Right lobe of liver (tissue), 6 donors: ENCODE measurements at regions not wholly inside any gene's neighbourhood (a gene's known extent, or its start where the extent isn't known, plus 50 kb on each side); places are given as distances from the start of the nearest gene placed in this dataset.

Source experiments
- ATAC-seq, 4 donors: fragments of 200-7000 bp; cut with Tn5 transposase; one replicate each; pipeline ENCODE4 v1.9.1; 2020; ENCODE audit warnings: mild to moderate bottlenecking in 4 of 4, moderate library complexity in 4 of 4
- DNase-seq, 3 donors: peaks; one replicate each; pipeline ENCODE4 v3.0.0-alpha.2; 2020
- H3K27ac ChIP-seq, 3 donors: fragments of 200-600 bp; one replicate each; pipeline ENCODE4 v1.8.0; 2022
- H3K27me3 ChIP-seq, 2 donors: fragments of 200-600 bp; one replicate each; pipeline ENCODE4 v1.8.0; 2022
- H3K36me3 ChIP-seq, 4 donors: fragments of 200-600 bp; sonication (generic) in 1 of 4; one replicate each; pipeline versions ENCODE4 v1.5.1 to v1.8.0; 2017 to 2022; ENCODE audit warnings: control low read depth in 1 of 4
- H3K4me1 ChIP-seq, 4 donors: fragments of 200-600 bp; sonication (generic) in 1 of 4; one replicate each; pipeline versions ENCODE4 v1.5.1 to v1.8.0; 2017 to 2022; ENCODE audit warnings: control low read depth in 1 of 4
- H3K4me3 ChIP-seq, 3 donors: fragments of 200-600 bp; one replicate each; pipeline ENCODE4 v1.8.0; 2022
- H3K9me3 ChIP-seq, 4 donors: fragments of 200-600 bp; sonication (generic) in 1 of 4; one replicate each; pipeline versions ENCODE4 v1.5.1 to v1.8.0; 2017 to 2022; ENCODE audit warnings: control low read depth in 1 of 4
- POLR2A ChIP-seq: fragments of 450-650 bp; IDR thresholded peaks from one replicate; pipeline ENCODE4 v1.6.1; 2017; ENCODE audit warnings: antibody characterized with exemption, mild to moderate bottlenecking
- WGBS: methylation state at CpG from one replicate; pipeline ENCODE4 v1.1.6; 2018; ENCODE audit warnings: low coverage, low lambda C conversion rate; ENCODE audit not compliant: insufficient coverage; ENCODE audit errors: missing lambda C conversion rate; 5-methylcytosine and 5-hydroxymethylcytosine counted together
- intact Hi-C, 2 donors: fragments of 100-400 bp; cut with DNase I; formaldehyde crosslinking; loops; one replicate each; pipeline versions ENCODE4 v1.11.2 to v1.14.1; 2022
- TF ChIP-seq, protein P1 (sequence below), 4 donors: fragments of 200-600 bp in 3 of 4; fragments of 450-650 bp in 1 of 4; IDR thresholded peaks; one replicate each; pipeline versions ENCODE4 v1.5.1 to v1.8.0; 2016 to 2022; ENCODE audit warnings: antibody characterized with exemption in 4 of 4, mild to moderate bottlenecking in 2 of 4
- donor health status: DM: no; HTN: yes; CAD: no.
- donor health status: DM: no; HTN: no; CAD: no.
- donor health status: DM: no; HTN: no; CAD: no.
- donor health status: DM: no; HTN: yes; CAD: no.
- donor health status: DM: no; HTN: yes; CAD: no.

DNA sequence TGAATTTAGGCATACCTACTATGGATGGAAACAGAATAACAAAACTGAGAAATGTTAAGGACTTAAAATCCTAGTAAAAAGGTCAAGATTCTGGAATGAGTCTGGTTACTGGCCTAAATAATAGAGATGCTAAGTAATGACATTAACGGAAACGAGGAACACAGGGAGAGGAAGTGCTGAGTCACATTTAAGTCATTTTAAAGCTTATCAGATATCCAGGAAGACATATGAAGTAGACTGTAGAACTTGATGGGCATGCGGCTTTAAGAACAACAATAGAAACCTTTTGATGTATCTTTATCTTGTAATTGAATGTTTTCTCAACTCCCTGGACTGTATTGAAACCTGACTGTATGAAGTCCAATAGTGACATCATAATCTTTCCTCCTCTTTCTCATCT, 1251.4 kb upstream of the CDH6 start:
- ATAC-seq (no peak), DNase-seq (no peak)
- H3K4me1 ChIP-seq, result no peaks in the 10 kb centered on the region
- intact Hi-C loops, result no loop called here
- no peak overlapping the region for H3K4me3 ChIP-seq
- H3K27me3 ChIP-seq, result no peaks in the 10 kb centered on the region
- no peak for TF ChIP-seq POLR2A
- TF ChIP-seq, protein P1, sequence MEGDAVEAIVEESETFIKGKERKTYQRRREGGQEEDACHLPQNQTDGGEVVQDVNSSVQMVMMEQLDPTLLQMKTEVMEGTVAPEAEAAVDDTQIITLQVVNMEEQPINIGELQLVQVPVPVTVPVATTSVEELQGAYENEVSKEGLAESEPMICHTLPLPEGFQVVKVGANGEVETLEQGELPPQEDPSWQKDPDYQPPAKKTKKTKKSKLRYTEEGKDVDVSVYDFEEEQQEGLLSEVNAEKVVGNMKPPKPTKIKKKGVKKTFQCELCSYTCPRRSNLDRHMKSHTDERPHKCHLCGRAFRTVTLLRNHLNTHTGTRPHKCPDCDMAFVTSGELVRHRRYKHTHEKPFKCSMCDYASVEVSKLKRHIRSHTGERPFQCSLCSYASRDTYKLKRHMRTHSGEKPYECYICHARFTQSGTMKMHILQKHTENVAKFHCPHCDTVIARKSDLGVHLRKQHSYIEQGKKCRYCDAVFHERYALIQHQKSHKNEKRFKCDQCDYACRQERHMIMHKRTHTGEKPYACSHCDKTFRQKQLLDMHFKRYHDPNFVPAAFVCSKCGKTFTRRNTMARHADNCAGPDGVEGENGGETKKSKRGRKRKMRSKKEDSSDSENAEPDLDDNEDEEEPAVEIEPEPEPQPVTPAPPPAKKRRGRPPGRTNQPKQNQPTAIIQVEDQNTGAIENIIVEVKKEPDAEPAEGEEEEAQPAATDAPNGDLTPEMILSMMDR (IDR thresholded peaks at IDR 0.05), result no peak
- no peak overlapping the region for H3K27ac ChIP-seq
- no peaks in the 10 kb centered on the region for H3K9me3 ChIP-seq
- H3K36me3 ChIP-seq, result no peaks in the 10 kb centered on the region
- 52% methylated on average over 3 of the region's 3 CpGs for WGBS

DNA sequence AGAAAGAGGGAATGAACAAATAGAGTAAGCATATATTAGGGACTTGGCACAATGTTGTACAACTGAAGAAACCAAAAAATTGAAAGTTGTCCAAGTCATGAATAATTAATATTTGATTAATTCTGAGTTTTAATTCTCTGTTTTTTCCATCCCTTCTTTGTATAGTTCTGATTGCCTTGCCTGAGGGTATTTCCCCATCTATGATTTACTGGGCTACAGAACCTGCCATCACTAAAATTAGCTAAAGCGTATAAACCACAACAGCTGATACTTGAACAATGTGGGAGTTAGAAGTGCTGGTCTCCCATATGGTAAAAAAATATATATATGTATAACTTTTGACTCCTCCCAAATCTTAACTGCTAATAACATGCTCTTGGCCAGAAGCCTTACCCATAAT, 1253.5 kb upstream of the CDH6 start:
- intact Hi-C loops, result no loop called here
- Histone ChIP-seq H3K4me3 (no peak overlapping the region), H3K36me3 (no peaks in the 10 kb centered on the region), H3K4me1 (no peaks in the 10 kb centered on the region), H3K27me3 (no peaks in the 10 kb centered on the region), H3K27ac (no peak overlapping the region), H3K9me3 (no peaks in the 10 kb centered on the region)
- TF ChIP-seq, protein P1 (IDR thresholded peaks at IDR 0.05), result no peak
- no peak for TF ChIP-seq POLR2A
- ATAC-seq, result no peak
- DNase-seq, result no peak
- WGBS, result 62% methylated on average over 1 of the region's 1 CpG

DNA sequence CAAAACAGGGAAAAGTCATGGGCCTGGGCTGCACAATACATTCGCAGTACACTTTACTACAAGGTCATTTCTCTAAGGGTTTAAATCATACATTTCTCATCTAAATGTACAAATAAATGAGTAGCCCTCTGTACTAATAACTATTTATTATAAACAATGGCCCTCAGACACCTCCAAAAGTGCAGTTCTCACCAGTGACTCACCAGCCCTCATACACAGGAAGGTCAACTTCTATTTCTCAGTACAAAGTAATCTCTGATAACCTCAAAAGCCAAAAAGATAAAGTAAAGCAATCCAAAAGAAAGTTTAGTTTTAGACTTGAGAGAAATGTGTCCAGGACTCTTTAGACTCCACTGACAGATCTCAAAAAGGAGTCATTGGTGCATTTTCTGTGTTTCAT, 1258.1 kb upstream of the CDH6 start:
- 67% methylated on average over 1 of the region's 1 CpG for WGBS
- TF ChIP-seq, protein P1 (IDR thresholded peaks at IDR 0.05), result no peak
- TF ChIP-seq POLR2A, result no peak
- no peaks in the 10 kb centered on the region for H3K4me1 ChIP-seq
- H3K27ac ChIP-seq, result no peak overlapping the region
- no peak for ATAC-seq
- no peaks in the 10 kb centered on the region for H3K36me3 ChIP-seq
- DNase-seq, result no peak
- no peaks in the 10 kb centered on the region for H3K27me3 ChIP-seq
- H3K4me3 ChIP-seq, result no peak overlapping the region
- H3K9me3 ChIP-seq, result no peaks in the 10 kb centered on the region
- intact Hi-C loops, result no loop called here

DNA sequence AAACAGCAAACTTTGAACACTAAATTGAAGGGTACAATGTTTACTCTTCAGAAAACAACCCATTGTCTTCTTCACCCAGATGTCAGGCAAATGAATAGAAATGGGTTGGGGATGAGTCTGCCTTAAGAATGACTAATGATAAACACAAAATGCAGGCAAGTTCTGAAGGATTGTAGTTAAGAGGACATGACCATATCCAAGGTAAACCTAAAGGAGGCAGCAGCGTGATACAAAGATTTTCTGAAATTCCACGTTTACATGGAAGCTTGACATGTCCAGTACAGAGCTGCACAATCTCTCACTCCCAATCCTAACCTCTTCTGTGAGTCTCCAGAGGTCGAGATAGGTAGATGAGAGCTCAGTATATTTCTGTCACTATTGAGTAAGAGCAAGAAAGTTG, 1263.2 kb upstream of the CDH6 start:
- TF ChIP-seq POLR2A, result no peak
- TF ChIP-seq, protein P1 (IDR thresholded peaks at IDR 0.05), result no peak
- no peak for ATAC-seq
- no peaks in the 10 kb centered on the region for H3K4me1 ChIP-seq
- intact Hi-C loops, result no loop called here
- H3K36me3 ChIP-seq, result no peaks in the 10 kb centered on the region
- no peak for DNase-seq
- H3K27me3 ChIP-seq, result no peaks in the 10 kb centered on the region
- WGBS, result 39% methylated on average over 3 of the region's 3 CpGs
- H3K4me3 ChIP-seq, result no peak overlapping the region
- H3K27ac ChIP-seq, result no peak overlapping the region
- H3K9me3 ChIP-seq, result no peaks in the 10 kb centered on the region

DNA sequence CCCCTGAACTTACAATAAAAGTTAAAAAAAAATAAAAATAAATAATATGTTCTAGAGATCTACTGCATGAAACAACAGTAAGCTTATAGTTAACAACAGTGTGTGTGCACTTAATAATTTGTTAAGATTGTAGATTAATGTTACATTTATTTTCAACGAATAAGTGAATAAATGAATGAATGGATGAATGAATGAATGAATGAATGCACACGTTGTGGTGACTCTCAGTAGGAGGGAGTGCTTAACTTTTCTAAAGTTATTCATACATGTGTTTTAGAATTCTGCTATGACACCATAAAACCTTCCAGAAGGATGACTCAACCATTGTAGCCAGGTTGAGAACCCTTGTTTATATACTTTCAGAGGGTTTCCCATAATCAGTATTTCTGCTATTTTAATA, 1269.4 kb upstream of the CDH6 start:
- intact Hi-C loops, result no loop called here
- 25% methylated on average over 2 of the region's 2 CpGs for WGBS

More for the DNA sequence above, 1269.4 kb upstream of the CDH6 start:
- no peak overlapping the region for H3K4me3 ChIP-seq
- no peaks in the 10 kb centered on the region for H3K4me1 ChIP-seq
- no peaks in the 10 kb centered on the region for H3K36me3 ChIP-seq
- H3K9me3 ChIP-seq, result no peaks in the 10 kb centered on the region
- DNase-seq (no peak), ATAC-seq (no peak)
- H3K27me3 ChIP-seq, result no peaks in the 10 kb centered on the region
- TF ChIP-seq, protein P1 (IDR thresholded peaks at IDR 0.05), result no peak
- no peak for TF ChIP-seq POLR2A
- no peak overlapping the region for H3K27ac ChIP-seq
